ENCODE measurements at regions not wholly inside any gene's neighbourhood (a gene's known extent, or its start where the extent isn't known, plus 50 kb on each side); places are given as distances from the start of the nearest gene placed in this dataset.

- no peak for TF ChIP-seq EZH2phosphoT487 (IDR thresholded peaks at IDR 0.05; ENCODE audit: unreplicated experiment)
- no peak for TF ChIP-seq CTCF (conservative IDR thresholded peaks at IDR 0.05; ENCODE audit: low read depth in 2 of 2)
- no peak for TF ChIP-seq REST (IDR thresholded peaks at IDR 0.05; ENCODE audit: unreplicated experiment)
- no peak for TF ChIP-seq POLR2AphosphoS5 (IDR thresholded peaks at IDR 0.05; ENCODE audit: low read depth)
- TF ChIP-seq EZH2 (IDR thresholded peaks at IDR 0.05; ENCODE audit: low read depth, unreplicated experiment) = no peak
- no peak for TF ChIP-seq ZNF331 (CRISPR knock-in tag; IDR thresholded peaks at IDR 0.05; ENCODE audit: low read depth)
Observed at GRCh38 chr10:121385136-121385535, 213.1 kb downstream of the FGFR2 start.

All from GM23338 (cell line).